ENCODE measurements at regions not wholly inside any gene's neighbourhood (a gene's known extent, or its start where the extent isn't known, plus 50 kb on each side); places are given as distances from the start of the nearest gene placed in this dataset.
A peak's percentile ranks its signal among the peaks of the same experiment; 100 is the strongest.

DNA sequence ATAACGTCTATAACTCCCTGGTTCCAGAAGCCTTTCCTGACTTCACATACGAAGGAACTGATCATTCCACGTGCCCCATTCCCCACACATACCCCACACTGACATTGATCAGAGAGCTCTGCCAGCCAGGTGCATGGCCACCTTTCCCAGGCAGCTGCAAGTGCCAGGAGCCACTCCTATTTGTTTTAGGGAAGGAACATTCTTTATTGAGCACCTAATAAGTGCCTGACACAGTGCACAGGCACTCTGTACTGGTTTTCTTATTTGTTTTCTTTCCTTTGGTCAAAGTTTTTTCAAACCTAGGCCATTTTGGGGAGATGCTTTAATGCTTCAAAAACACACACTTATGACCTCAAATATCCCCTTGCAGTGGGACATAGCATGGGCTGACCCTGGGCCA is 50.0 kb downstream of the PITPNM2 start:
- no peak for DNase-seq (ENCODE audit: low spot score)

DNA sequence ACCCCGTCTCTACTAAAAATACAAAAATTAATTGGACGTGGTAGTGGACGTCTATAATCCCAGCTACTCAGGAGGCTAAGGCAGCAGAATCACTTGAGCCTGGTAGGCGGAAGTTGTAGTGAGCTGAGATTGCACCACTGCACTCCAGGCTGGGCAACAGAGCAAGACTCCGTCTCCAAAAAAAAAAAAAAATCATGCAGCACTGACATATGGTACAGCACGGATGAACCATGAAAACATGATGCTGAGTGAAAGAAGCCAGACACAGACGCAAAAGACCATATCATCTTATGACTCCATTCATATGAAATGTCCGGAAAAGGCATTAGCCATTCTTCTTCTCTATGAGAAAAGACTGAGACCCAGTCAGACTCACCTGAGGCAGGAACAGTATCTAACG is 50.4 kb downstream of the PITPNM2 start:
- DNase-seq (ENCODE audit: low spot score), result no peak

- DNase-seq (ENCODE audit: low spot score), result no peak
Observed at GRCh38 chr12:123099560-123100192, 51.2 kb downstream of the PITPNM2 start.

DNA sequence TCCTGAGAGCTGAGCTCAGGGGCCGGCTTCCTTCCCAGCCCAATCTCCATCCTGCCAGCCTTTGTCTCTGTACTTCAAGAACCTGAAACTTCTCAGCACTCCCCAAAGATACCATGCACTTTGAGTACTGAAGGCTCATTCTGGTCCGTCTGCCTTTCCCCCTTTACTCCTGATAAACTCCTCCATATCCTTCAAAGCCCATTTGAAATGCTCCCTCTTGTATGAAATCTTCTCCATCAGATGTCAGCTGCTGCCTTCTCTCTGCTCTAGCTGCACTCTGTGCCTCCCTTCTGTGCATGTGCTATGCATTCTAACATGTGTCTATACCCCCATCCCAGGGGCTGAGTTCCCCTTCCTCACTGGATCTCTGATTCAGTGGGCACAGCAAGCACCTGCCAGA is 52.1 kb downstream of the PITPNM2 start:
- no peak for DNase-seq (ENCODE audit: low spot score)

GRCh38 chr12:123097561-123098084 is 53.3 kb downstream of the PITPNM2 start:
- no peak for DNase-seq (ENCODE audit: low spot score)

- no peak for DNase-seq (ENCODE audit: low spot score)
Observed at GRCh38 chr12:123096741-123097140, 54.1 kb downstream of the PITPNM2 start.

GRCh38 chr12:123096182-123096581 is 54.7 kb downstream of the PITPNM2 start:
- DNase-seq (ENCODE audit: low spot score), result no peak

DNA sequence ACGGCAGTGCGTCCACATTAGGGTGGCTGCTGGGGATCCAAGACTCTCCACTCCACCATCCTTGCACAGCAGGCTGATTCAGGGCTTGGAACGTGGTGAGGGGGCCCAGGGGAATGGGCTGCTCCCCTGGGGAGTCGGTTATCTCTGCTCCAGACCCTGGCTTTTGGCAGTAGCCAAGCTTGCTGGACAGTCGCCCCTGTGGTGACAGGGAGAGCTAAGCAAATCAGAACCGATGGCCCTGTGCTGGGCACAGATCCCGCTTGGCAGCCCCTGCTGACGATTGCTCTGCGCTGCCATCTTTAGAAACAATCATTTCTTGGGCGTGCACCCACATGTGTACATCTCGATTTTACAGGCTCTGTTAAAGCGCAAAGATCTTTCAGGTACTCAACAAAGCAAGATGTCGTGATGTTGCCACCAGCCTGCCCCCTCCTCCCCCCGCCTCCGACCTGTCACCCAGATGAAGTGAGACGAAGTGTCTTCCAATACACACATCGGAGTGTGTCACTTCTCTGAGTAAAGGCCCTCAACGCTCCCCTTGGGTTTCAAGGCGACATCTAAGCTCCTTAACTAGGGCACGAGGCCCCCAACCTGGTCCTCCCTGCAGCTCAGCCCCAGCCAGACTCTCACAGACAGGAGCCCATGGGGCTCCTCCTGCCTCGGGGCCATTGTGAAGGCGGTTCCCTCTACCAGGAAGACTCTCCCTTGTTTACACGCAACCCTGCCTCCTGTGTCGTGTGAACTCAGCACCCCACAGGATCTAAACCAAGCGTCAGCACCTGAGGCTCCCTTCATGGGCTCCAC is 55.6 kb downstream of the PITPNM2 start:
- DNase-seq (ENCODE audit: low spot score), result no peak

DNA sequence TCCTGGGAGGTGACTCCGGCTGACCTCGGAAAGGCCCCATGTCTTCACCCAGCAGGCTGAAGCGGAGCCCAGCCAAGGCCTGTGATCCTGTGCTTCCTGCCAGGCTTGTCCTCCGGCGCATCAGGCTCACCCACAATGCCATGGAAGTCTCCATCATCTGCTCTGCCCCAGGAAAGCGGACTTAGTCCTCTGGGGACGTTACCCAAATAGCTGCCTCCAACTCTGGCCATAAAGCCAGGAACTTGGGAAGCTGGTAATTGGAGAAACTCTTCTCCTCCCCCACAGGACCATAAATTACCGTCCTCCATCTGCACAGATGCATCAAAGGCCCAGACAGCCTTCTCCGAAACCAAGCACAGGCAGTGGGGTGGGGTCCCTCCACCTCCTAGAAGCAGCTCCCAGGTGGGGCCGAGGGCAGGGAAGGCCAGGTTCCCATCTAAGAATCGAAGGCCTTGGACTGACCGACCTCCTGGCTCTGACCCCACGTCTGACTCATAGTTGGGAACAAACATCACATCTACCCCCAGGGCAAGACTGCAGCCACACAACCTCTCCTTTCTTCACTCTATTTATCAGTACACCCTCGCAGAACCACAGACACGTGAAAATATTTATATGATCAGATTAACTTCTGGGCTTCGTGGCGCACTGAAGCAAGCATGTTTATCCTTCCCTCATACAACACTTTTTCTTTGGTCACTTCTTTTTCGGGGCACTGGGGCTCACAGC is 56.4 kb downstream of the PITPNM2 start:
- DNase-seq (ENCODE audit: low spot score), result peak; percentile 59

DNA sequence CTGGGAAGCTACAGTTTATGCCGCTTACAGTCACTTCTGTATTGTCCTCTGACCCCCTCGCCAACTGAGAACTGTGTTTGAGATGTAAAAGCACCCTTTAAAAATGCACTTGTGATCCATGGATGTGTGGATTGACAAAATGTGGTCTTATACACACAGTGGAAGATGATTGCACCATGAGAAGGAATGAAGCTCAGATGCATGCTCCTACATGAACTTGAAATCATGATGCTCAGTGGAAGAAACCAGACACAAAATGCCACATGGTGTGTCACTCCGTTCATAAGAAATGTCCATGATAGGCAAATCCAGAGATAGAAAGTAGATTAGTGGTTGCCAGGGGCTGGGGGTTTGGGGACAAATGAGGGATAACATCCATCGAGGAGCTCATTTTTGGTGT is 58.0 kb downstream of the PITPNM2 start:
- no peak for DNase-seq (ENCODE audit: low spot score)

DNA sequence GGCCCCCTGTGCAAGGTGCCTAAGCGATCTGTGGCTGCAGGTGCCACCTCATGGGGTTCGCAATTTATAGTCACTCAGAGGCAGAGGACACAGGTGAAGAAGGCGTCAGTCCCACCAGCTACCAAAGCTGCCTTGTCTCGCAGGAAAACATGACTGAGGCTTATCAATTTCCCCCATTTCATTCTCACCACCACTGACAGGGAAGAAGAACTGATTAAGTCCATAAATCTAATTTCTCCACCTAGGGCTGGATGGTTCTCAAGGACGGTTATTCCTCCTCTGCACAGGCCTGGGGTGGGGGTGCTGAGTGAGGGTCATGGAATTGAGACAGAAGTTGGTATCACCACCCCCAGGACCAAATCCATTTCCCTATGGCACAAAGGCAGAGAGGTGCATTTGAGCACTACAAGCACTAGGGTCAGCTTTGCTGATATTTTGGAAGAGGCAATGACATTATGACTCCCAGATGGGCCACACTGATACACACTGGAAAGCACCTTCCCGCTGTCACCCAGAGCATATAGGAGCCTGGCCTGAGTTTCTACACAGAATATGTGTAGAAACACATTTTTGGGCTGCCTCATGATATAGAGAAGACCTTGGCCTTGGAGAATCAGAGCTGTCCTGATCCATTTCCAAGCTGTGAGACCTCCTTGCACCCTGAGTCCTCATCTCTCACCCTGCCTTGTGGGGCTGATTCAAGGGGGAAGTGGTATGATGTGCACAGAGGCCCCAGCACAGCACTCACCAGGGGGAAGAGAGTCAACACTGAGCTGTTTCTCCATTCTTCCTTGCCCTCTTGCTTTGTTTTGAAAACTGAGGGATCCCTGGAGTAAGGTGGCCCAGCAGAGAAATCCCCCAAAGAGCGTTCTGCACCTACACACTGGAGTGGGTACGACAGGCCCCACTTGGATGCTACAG is 59.4 kb downstream of the PITPNM2 start:
- no peak for DNase-seq (ENCODE audit: low spot score)

DNA sequence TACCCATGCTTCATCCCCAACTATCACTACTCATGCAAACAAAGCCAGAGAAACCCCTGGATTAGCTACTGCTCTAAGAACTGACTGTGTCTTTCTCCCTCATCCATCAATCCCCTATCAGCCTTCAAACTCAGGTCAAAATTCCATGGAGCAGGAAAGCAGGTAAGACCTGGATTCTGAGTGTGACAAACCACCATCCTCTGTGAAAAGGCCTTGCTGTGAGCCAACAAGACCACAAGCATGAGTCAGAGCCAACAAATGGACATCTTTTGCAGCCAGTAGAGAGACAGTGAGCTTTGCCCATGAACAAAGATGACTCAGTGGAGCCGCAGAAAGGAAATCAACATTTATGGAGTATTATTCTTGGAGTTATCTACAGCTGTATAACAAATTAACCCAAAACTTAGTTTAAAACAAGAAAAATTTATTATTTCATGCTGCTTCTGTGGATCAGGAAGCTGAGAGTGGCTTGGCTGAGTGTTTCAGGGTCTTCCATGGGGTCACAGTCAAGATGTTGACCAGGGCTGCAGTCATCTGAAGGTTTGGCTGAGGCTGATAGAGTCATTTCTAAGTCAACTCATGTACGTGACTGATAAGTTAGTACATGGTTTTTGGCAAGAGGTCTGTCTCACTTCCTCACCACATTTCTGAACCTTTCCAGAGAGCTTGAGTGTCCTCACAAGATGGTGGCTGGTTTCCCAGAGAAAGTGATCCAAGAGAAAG is 61.1 kb downstream of the PITPNM2 start:
- no peak for DNase-seq (ENCODE audit: low spot score)

DNA sequence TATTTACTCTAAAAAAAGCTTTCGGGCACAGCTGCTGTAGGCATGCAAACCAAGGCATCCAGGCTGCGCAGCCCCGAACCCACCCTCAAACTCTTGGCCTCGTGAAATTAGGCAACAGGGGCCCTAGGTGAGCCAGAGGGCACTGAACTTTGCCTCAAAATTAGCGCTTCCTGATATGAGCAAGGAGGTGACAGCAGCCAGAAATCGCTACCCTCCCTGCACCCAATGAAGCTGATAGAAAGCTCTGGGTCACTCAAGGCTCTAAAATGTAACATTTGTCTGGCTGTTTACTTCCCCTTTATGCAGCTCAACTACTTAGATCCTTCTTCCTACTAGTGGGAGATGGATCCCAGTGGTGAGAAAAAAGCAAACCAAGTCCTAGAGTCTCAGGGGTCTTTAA is 61.8 kb downstream of the PITPNM2 start:
- no peak for DNase-seq (ENCODE audit: low spot score)

DNA sequence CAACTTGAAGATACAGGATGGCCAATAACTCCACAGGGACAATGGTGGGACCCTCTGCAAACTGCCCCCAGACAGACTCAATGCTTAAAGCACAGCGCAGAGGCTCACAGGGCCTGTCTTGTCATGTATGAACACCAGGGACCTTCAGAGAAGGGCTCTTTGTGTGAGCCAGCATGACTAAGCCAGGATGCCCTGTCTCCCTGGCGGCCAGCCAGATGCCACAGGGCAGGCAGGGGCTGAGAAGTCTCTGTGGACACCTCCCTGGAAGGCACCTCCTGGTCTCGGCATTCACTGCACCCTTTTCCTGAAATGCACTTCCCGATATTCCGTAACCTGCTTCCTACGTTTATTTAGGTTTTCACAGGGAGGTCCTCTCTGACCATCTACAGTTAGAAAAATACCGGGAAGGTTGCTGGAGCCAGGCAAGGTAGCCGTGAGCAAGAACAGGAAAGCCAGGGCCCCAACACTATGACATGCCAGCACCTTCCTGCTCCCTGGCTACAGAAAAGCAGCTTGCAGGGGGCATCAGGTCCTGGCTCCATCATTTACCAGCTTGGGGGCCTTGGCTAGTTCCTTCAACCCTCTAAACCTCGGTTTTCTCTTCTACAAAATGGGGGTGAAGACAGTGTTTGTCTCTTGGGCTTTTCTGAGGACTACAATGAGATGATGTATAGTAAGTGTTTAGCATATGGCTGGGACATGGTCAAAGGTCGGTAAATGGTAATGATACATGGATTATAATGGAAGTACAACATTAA is 65.0 kb downstream of the PITPNM2 start:
- no peak for DNase-seq (ENCODE audit: low spot score)

GRCh38 chr12:123085066-123085465 is 65.8 kb downstream of the PITPNM2 start:
- no peak for DNase-seq (ENCODE audit: low spot score)

GRCh38 chr12:123083661-123084571 is 67.0 kb downstream of the PITPNM2 start:
- DNase-seq (ENCODE audit: low spot score), result no peak

GRCh38 chr12:123080634-123081033 is 70.3 kb downstream of the PITPNM2 start:
- no peak for DNase-seq (ENCODE audit: low spot score)

DNA sequence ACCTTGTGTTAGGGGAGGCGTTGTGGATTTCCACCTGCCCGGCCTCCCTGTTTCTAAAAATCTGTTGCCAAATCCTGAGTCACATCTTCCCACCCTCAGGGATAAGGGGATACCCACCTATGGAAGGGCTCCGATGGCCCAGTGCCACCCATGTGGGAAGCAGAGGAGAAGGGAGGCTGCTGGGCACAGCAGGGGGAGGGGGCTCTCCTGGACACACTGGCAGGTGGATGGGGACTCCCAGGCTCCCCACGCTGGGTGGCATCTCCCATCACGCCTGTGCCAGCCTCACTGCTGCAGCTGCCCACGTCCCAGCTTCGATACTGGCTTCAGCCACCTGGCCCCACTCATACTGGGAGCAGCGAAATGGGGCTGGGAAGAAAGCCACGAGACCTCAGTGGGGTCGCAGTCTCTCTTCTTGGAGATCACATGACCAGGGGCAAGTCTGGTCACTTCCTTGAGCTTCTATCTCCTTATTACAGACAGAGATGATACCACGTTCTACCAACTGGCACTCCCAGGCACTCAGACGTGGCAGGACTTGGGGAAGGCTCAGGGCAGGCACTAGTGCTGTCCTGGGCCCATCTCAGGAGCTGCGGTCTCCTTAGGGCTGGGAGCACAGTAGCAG is 72.2 kb downstream of the PITPNM2 start:
- no peak for DNase-seq (ENCODE audit: low spot score)

DNA sequence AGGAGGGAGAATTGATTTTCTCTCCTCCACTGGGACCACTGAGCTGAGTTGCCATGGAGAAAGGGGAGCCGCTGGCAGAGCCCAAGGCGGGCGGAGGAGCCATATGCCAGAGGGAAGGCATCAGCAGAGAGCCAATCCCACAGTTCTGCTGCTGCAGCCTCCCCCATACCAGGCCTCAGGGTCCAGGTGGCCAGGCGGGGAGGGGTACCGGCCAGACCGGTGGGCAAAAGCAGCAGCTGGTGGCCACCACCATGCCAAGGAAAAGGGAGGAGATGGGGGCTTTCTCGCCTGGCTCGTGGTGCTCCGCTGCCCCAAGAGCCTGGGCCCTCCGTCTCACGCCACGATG is 72.8 kb downstream of the PITPNM2 start:
- no peak for DNase-seq (ENCODE audit: low spot score)

Data from HuH-7.5 (cell line).